PC-9 (cell line): ENCODE measurements at regions not wholly inside any gene's neighbourhood (a gene's known extent, or its start where the extent isn't known, plus 50 kb on each side); places are given as distances from the start of the nearest gene placed in this dataset.
"Not testable (repeated sequence)": the region's sequence is repeated elsewhere in the genome, so short reads cannot be mapped to it uniquely, and the experiment has no call there.

ENCODE experiments used
- BruUV-seq: library from RNA; stranded (reverse); fragments of 400-500 nt; replicated peaks from 2 replicates; lab custom pipeline; 2021; lab: Mats Ljungman, UMichigan
- CTCF ChIA-PET: fragments of 300-600 bp; sonication (Branson Sonifier 250); formaldehyde crosslinking; loops from one replicate; lab custom pipeline; 2022; ENCODE audit warnings: antibody characterized with exemption; lab: Charles Lee
- POLR2A ChIA-PET: fragments of 300-600 bp; sonication (Branson Sonifier 250); formaldehyde crosslinking; loops from one replicate; lab custom pipeline; 2022; ENCODE audit warnings: antibody characterized with exemption; ENCODE audit not compliant: unreplicated experiment; lab: Charles Lee
- DNase-seq, 2 experiments: peaks; one replicate each; pipeline versions ENCODE4 v3.0.0 to v3.0.0-alpha.2; 2015 to 2022; ENCODE audit warnings: mixed read lengths in 1 of 2
- H2AFZ ChIP-seq: fragments of 200-600 bp; sonication (generic); 2 replicates; pipeline ENCODE4 v1.8.1; 2017; ENCODE audit warnings: antibody characterized with exemption
- H3F3A ChIP-seq: fragments of 200-600 bp; sonication (generic); 2 replicates; pipeline ENCODE4 v1.8.1; 2017; ENCODE audit warnings: antibody characterized with exemption, mild to moderate bottlenecking, low read depth; ENCODE audit not compliant: insufficient read depth
- H3K27ac ChIP-seq: fragments of 200-600 bp; sonication (generic); 2 replicates; pipeline ENCODE4 v1.6.1; 2016; ENCODE audit warnings: mixed run types
- H3K27me3 ChIP-seq: fragments of 200-600 bp; sonication (generic); 2 replicates; pipeline ENCODE4 v1.6.1; 2016; ENCODE audit warnings: low read depth, mixed run types; ENCODE audit not compliant: insufficient read depth
- H3K36me3 ChIP-seq: fragments of 200-600 bp; sonication (generic); 2 replicates; pipeline ENCODE4 v1.6.1; 2016; ENCODE audit warnings: low read depth, mixed run types
- H3K4me1 ChIP-seq: fragments of 200-600 bp; sonication (generic); replicated peaks from 2 replicates; pipeline ENCODE4 v1.6.1; 2016; ENCODE audit warnings: mixed run types; ENCODE audit not compliant: insufficient read depth
- H3K4me2 ChIP-seq: fragments of 200-600 bp; sonication (generic); 2 replicates; pipeline ENCODE4 v1.6.1; 2017; ENCODE audit warnings: mixed run types
- H3K4me3 ChIP-seq: fragments of 200-600 bp; sonication (generic); 2 replicates; pipeline ENCODE4 v1.6.1; 2016; ENCODE audit warnings: mixed run types
- H3K79me2 ChIP-seq: fragments of 200-600 bp; sonication (generic); 2 replicates; pipeline ENCODE4 v1.6.1; 2017; ENCODE audit warnings: low read depth, mixed run types
- H3K9me2 ChIP-seq: fragments of 200-600 bp; sonication (generic); 2 replicates; pipeline ENCODE4 v1.8.1; 2017; ENCODE audit warnings: mild to moderate bottlenecking; ENCODE audit not compliant: insufficient read depth
- H3K9me3 ChIP-seq: fragments of 200-600 bp; sonication (generic); 2 replicates; pipeline ENCODE4 v1.8.1; 2016; ENCODE audit warnings: low read depth; ENCODE audit not compliant: insufficient read depth
- H4K20me1 ChIP-seq: fragments of 200-600 bp; sonication (generic); 2 replicates; pipeline ENCODE4 v1.8.1; 2017; ENCODE audit not compliant: insufficient read depth
- EZH2 ChIP-seq: fragments of 200-600 bp; sonication (generic); IDR thresholded peaks from 2 replicates; pipeline ENCODE4 v1.8.0; 2017; ENCODE audit warnings: antibody characterized with exemption, low read depth
- intact Hi-C: fragments of 100-400 bp; cut with micrococcal nuclease; formaldehyde crosslinking; loops from one replicate; pipeline ENCODE4 v1.10.0; 2022; ENCODE audit not compliant: unreplicated experiment
- TF ChIP-seq, protein P1 (sequence below): fragments of 200-600 bp; sonication (generic); conservative IDR thresholded peaks from 2 replicates; pipeline ENCODE4 v1.6.1; 2017; ENCODE audit warnings: mixed run types, antibody characterized with exemption, mild to moderate bottlenecking, moderate library complexity

DNA sequence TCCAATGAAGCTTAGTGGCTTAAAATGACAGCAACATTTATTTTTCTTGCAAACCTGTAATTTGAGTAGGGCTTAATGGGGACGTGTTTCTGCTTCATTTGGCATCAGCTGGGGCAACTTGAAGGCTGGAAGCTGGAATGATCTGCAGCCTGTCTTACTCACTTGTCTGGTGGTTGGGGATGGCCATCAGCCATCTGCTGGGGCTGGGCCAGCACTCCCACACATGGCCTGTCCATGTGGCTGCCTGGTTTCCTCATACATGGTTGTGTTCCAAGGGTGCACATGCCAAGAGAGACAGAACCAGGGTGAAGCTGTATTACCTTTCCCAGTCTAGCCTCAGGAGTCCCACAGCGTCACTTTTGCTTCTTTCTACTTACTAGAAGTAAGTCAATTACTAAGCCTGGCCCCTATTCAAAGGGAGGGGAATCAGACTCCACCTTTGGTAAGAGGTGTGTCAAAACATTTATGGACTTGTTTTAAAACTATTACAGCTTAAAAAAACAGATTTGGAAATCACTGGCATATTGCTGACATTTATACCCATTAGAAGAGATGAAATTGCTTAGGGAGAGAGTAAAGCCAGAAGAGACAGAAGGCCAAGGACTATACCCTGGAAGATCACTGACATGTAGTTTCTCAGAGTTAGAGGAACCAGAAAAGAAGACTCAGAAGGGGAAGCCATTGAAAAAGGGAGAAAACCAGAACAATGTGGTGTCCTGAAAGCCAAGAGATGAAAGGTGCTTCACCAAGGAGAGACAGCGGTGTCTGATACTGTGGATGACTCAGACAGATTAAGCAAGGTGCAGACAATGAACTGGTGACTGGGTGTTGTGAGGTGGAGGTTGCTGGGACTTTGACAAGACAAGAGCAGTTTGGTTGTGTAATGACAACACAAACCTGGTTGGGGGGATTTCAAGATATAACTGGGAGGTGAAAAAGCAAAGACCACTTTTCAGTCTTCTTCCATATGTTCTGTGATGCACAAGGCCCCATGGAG is 345.2 kb downstream of the GJA1 start:
- no peaks in the 10 kb centered on the region for H3K27me3 ChIP-seq
- no peak overlapping the region for H3K4me3 ChIP-seq
- H3K27ac ChIP-seq: no peak overlapping the region
- H3K79me2 ChIP-seq: no peaks in the 10 kb centered on the region
- H2AFZ ChIP-seq: no peak overlapping the region
- ChIA-PET POLR2A (no interaction called here), CTCF (no interaction called here)
- H3K4me2 ChIP-seq: no peak overlapping the region
- intact Hi-C loops: no loop called here
- TF ChIP-seq, protein P1, sequence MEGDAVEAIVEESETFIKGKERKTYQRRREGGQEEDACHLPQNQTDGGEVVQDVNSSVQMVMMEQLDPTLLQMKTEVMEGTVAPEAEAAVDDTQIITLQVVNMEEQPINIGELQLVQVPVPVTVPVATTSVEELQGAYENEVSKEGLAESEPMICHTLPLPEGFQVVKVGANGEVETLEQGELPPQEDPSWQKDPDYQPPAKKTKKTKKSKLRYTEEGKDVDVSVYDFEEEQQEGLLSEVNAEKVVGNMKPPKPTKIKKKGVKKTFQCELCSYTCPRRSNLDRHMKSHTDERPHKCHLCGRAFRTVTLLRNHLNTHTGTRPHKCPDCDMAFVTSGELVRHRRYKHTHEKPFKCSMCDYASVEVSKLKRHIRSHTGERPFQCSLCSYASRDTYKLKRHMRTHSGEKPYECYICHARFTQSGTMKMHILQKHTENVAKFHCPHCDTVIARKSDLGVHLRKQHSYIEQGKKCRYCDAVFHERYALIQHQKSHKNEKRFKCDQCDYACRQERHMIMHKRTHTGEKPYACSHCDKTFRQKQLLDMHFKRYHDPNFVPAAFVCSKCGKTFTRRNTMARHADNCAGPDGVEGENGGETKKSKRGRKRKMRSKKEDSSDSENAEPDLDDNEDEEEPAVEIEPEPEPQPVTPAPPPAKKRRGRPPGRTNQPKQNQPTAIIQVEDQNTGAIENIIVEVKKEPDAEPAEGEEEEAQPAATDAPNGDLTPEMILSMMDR: no peak
- no peak for TF ChIP-seq EZH2
- 0 out of 2 replicates have a peak, but pooled peaks cover 6% of the 10 kb centered on the region for H3K9me3 ChIP-seq
- no peaks in the 10 kb centered on the region; the same call in 1 of the 2 replicates for H3K9me2 ChIP-seq
- no peaks in the 10 kb centered on the region for H3K4me1 ChIP-seq
- no peaks in the 10 kb centered on the region for H3K36me3 ChIP-seq
- H3F3A ChIP-seq: no peaks in the 10 kb centered on the region
- BruUV-seq: no TSS peak
- H4K20me1 ChIP-seq: no peaks in the 10 kb centered on the region
- no peak for DNase-seq

DNA sequence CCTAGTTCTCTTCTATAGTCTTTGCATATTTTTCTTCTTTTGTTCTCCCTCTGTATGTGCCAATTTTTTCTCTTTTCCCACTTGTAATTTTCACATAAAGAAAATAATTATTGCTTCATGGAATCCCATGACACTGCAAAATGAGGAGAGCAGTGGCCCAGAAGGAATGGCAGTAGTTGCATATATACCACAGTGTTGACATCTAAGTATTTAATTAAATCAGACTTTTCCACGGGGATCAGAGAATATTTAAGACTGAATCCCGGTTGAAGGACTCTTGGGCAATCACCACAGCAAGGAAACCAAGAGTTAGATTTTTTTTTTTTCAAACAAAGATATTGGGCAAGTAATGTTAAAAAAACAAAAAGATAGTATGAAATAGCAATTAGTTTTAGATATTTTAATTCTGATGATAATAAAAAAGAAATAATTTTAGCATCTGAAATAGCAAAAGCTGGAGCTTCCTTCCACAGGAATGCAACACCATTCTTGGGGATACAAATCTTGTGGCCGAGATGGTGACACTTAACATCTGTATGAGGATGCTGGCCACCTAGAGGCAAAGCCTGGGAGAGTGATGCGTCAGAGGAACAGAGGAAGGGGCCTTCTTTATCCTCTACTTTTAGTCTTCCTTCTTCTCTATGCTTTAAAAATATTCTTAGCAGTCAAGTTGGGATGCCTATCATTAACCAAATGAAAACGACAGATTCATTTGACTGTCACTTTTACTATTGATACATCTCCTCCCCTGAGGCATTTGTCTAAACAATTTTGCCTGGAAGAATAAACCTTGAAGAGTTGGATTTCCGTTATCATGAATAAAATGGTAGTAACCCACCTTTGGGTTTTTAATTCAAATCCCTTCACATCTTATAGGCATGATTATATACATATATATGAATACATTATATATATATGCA is 356.2 kb downstream of the GJA1 start:
- Histone ChIP-seq H3K36me3 (no peaks in the 10 kb centered on the region), H3K4me3 (no peak overlapping the region), H2AFZ (no peak overlapping the region), H3K4me2 (no peak overlapping the region), H4K20me1 (no peaks in the 10 kb centered on the region), H3K79me2 (no peaks in the 10 kb centered on the region), H3F3A (no peaks in the 10 kb centered on the region), H3K27me3 (no peaks in the 10 kb centered on the region), H3K27ac (no peak overlapping the region), H3K9me2 (no peaks in the 10 kb centered on the region), H3K4me1 (no peaks in the 10 kb centered on the region; the same call in 1 of the 2 replicates), H3K9me3 (peaks cover 7% of the 10 kb centered on the region; the same call in 1 of the 2 replicates)
- intact Hi-C loops: no loop called here
- ChIA-PET CTCF (no interaction called here), POLR2A (no interaction called here)
- no TSS peak for BruUV-seq
- DNase-seq: no peak
- TF ChIP-seq, protein P1: no peak
- no peak for TF ChIP-seq EZH2

DNA sequence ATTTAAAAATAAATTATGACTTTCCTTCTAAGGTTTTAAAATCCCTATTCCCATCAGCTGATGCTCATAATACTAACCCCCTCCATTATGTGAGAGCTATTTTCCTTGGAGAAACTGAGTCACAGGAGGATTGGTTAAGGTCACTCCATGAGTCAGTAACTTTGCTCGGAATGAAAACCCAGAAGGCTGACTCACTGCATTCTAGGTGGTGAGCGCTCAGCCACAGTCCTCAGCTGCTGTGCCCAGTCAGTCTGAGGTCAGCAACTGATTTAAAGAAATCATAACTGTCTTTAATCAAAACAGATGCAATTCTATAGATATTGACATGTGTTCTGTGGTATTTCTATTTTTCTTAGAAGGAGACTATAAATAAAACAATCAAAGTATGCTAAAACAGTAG is 359.2 kb downstream of the GJA1 start:
- Histone ChIP-seq H3K27ac (no peak overlapping the region), H3K4me2 (no peak overlapping the region), H3K36me3 (no peaks in the 10 kb centered on the region), H4K20me1 (no peaks in the 10 kb centered on the region), H3K4me3 (no peak overlapping the region), H3K79me2 (no peaks in the 10 kb centered on the region), H2AFZ (no peak overlapping the region), H3K9me2 (no peaks in the 10 kb centered on the region), H3K27me3 (no peaks in the 10 kb centered on the region), H3F3A (no peaks in the 10 kb centered on the region), H3K4me1 (no peaks in the 10 kb centered on the region; the same call in 1 of the 2 replicates), H3K9me3 (peaks cover 24% of the 10 kb centered on the region; the same call in 1 of the 2 replicates)
- ChIA-PET POLR2A (no interaction called here), CTCF (no interaction called here)
- no TSS peak for BruUV-seq
- TF ChIP-seq, protein P1: no peak
- TF ChIP-seq EZH2: no peak
- intact Hi-C loops: no loop called here
- DNase-seq: no peak

DNA sequence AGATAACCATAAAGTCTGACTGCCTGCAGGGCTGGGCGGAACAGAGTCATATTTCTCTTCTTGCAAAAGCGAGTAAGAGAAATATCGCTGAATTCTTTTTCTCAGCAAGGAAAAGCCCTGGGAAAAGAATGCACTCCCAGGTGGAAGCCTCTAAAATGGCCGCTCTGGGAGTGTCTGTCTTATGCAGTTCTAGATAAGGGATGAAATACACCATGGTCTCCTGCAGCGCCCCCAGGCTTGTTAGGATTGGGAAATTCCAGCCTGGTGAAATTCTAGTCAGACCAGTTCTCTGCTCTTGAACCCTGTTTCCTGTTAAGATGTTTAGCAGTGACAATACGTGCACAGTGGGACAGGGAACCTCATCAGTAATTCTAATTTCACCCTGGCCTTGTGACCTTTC is 362.2 kb downstream of the GJA1 start:
- H3F3A ChIP-seq, H3K4me2 ChIP-seq, H3K36me3 ChIP-seq, H2AFZ ChIP-seq, H3K27ac ChIP-seq, H3K4me1 ChIP-seq, POLR2A ChIA-PET, DNase-seq, BruUV-seq, H3K79me2 ChIP-seq, H3K4me3 ChIP-seq, H3K27me3 ChIP-seq, intact Hi-C loops, H3K9me2 ChIP-seq, H4K20me1 ChIP-seq, CTCF ChIA-PET: not testable (repeated sequence)
- H3K9me3 ChIP-seq: peaks cover 40% of the 10 kb centered on the region
